ENCODE measurements at regions not wholly inside any gene's neighbourhood (a gene's known extent, or its start where the extent isn't known, plus 50 kb on each side); places are given as distances from the start of the nearest gene placed in this dataset.

- TF ChIP-seq CTCF (IDR thresholded peaks at IDR 0.05; ENCODE audit: control insufficient read depth, insufficient read depth, low read depth, low read length, missing control alignments) = no peak
- no peak overlapping the region for H3K4me3 ChIP-seq (ENCODE audit: control insufficient read depth, low read depth, low read length)
- no peak for DNase-seq (ENCODE audit: low read depth)
Measured at GRCh38 chr5:135696317-135696716, 117.5 kb upstream of the CXCL14 start.

GRCh38 chr5:135695656-135696313 lies 117.0 kb upstream of the CXCL14 start:
- H3K4me3 ChIP-seq (ENCODE audit: control insufficient read depth, low read depth, low read length) = no peak overlapping the region
- no peak for DNase-seq (ENCODE audit: low read depth)
- no peak for TF ChIP-seq CTCF (IDR thresholded peaks at IDR 0.05; ENCODE audit: control insufficient read depth, insufficient read depth, low read depth, low read length, missing control alignments)

- TF ChIP-seq CTCF (IDR thresholded peaks at IDR 0.05; ENCODE audit: control insufficient read depth, insufficient read depth, low read depth, low read length, missing control alignments) = no peak
- no peak for DNase-seq (ENCODE audit: low read depth)
Measured at GRCh38 chr5:135694906-135695305, 116.1 kb upstream of the CXCL14 start.

GRCh38 chr5:135694012-135694411 lies 115.2 kb upstream of the CXCL14 start:
- no peak for TF ChIP-seq CTCF (IDR thresholded peaks at IDR 0.05; ENCODE audit: control insufficient read depth, insufficient read depth, low read depth, low read length, missing control alignments)
- no peak for DNase-seq (ENCODE audit: low read depth)
- no peak overlapping the region for H3K4me3 ChIP-seq (ENCODE audit: control insufficient read depth, low read depth, low read length)

More at GRCh38 chr5:135694906-135695305, 116.1 kb upstream of the CXCL14 start:
- no peak overlapping the region for H3K4me3 ChIP-seq (ENCODE audit: control insufficient read depth, low read depth, low read length)

GRCh38 chr5:135693371-135693955 lies 114.7 kb upstream of the CXCL14 start:
- no peak for TF ChIP-seq CTCF (IDR thresholded peaks at IDR 0.05; ENCODE audit: control insufficient read depth, insufficient read depth, low read depth, low read length, missing control alignments)
- H3K4me3 ChIP-seq (ENCODE audit: control insufficient read depth, low read depth, low read length) = no peak overlapping the region
- no peak for DNase-seq (ENCODE audit: low read depth)

GRCh38 chr5:135691044-135691443 lies 112.3 kb upstream of the CXCL14 start:
- no peak overlapping the region for H3K4me3 ChIP-seq (ENCODE audit: control insufficient read depth, low read depth, low read length)
- no peak for TF ChIP-seq CTCF (IDR thresholded peaks at IDR 0.05; ENCODE audit: control insufficient read depth, insufficient read depth, low read depth, low read length, missing control alignments)
- no peak for DNase-seq (ENCODE audit: low read depth)
